ENCODE measurements at regions not wholly inside any gene's neighbourhood (a gene's known extent, or its start where the extent isn't known, plus 50 kb on each side); places are given as distances from the start of the nearest gene placed in this dataset.

- TF ChIP-seq ZNF512 (tag; IDR thresholded peaks at IDR 0.05) = no peak
- no peak for TF ChIP-seq NONO (IDR thresholded peaks at IDR 0.05; ENCODE audit: low read depth in 2 of 2, low read length in 1 of 2)
- no peak for TF ChIP-seq RBBP5 (IDR thresholded peaks at IDR 0.05; ENCODE audit: borderline replicate concordance, insufficient read depth, low read length, poor library complexity, severe bottlenecking)
- TF ChIP-seq YY1 (IDR thresholded peaks at IDR 0.05; ENCODE audit: borderline replicate concordance in 1 of 3, control insufficient read depth in 1 of 3, extremely low read depth in 1 of 3, insufficient read depth in 3 of 3, insufficient read length in 1 of 3, insufficient replicate concordance in 2 of 3, low read depth in 1 of 3, low read length in 2 of 3) = no peak
- no peak for TF ChIP-seq POLR2AphosphoS5 (IDR thresholded peaks at IDR 0.05; ENCODE audit: control insufficient read depth, insufficient read depth, low read depth, low read length)
- no peak for TF ChIP-seq ZNF274 (IDR thresholded peaks at IDR 0.05; ENCODE audit: borderline replicate concordance, low read depth, low read length)
- no peak for TF ChIP-seq BHLHE40 (IDR thresholded peaks at IDR 0.05; ENCODE audit: low read length)
- TF ChIP-seq PHF21A (IDR thresholded peaks at IDR 0.05; ENCODE audit: borderline replicate concordance, low read depth) = no peak
- no peak for TF ChIP-seq NCOA2 (IDR thresholded peaks at IDR 0.05; ENCODE audit: partially characterized antibody in 2 of 2)
- no peak for TF ChIP-seq HDAC1 (IDR thresholded peaks at IDR 0.05)
- no peak for TF ChIP-seq CEBPB (tag; IDR thresholded peaks at IDR 0.05)
- no peak for TF ChIP-seq CTCF (IDR thresholded peaks at IDR 0.05 in 2 of 3, conservative IDR thresholded peaks at IDR 0.05 in 1 of 3; ENCODE audit: insufficient read depth in 2 of 3, low read depth in 1 of 3, low read length in 3 of 3)
- no peak for TF ChIP-seq ZFP36 (IDR thresholded peaks at IDR 0.05; ENCODE audit: low read depth, low read length, partially characterized antibody)
- TF ChIP-seq MECOM (CRISPR knock-in tag; IDR thresholded peaks at IDR 0.05) = no peak
These were observed 57.4 kb upstream of the ACMSD start for GRCh38 chr2:134780972-134781371.
